ENCODE measurements at regions not wholly inside any gene's neighbourhood (a gene's known extent, or its start where the extent isn't known, plus 50 kb on each side); places are given as distances from the start of the nearest gene placed in this dataset.

- H3K27ac Mint-ChIP-seq = no peak overlapping the region
- no peak for TF ChIP-seq CTCF (IDR thresholded peaks at IDR 0.05)
- intact Hi-C loops (cut with micrococcal nuclease) = no loop called here
- no peak for ATAC-seq
- Histone ChIP-seq H3K4me3 (ENCODE audit: low read length) (no peak overlapping the region), H3K4me1 (ENCODE audit: control insufficient read depth, insufficient read depth, low read length) (no peaks in the 10 kb centered on the region), H3K27ac (ENCODE audit: low read length) (no peak overlapping the region), H3K36me3 (ENCODE audit: control insufficient read depth, insufficient read depth, low read length) (no peaks in the 10 kb centered on the region), H3K27me3 (ENCODE audit: control insufficient read depth, insufficient read depth, low read length) (no peaks in the 10 kb centered on the region), H3K9me3 (ENCODE audit: control insufficient read depth, insufficient read depth, low read length) (no peaks in the 10 kb centered on the region)
- no peak for DNase-seq
- no peak overlapping the region for H3K4me3 Mint-ChIP-seq
- 88% methylated on average over 1 of the region's 1 CpG for WGBS (ENCODE audit: insufficient coverage)
- H3K9me3 Mint-ChIP-seq = peaks cover 7 to 10% of the 10 kb centered on the region in 2 donors
- no peaks in the 10 kb centered on the region for H3K27me3 Mint-ChIP-seq (ENCODE audit: low read depth in 2 of 2)
- H3K4me1 Mint-ChIP-seq = no peaks in the 10 kb centered on the region
- H3K36me3 Mint-ChIP-seq = no peaks in the 10 kb centered on the region
Observed at GRCh38 chr4:173736840-173737239, 206.8 kb upstream of the HAND2 start.

- Histone ChIP-seq H3K27me3 (ENCODE audit: control insufficient read depth, insufficient read depth, low read length) (no peaks in the 10 kb centered on the region), H3K36me3 (ENCODE audit: control insufficient read depth, insufficient read depth, low read length) (no peaks in the 10 kb centered on the region), H3K4me3 (ENCODE audit: low read length) (no peak overlapping the region), H3K27ac (ENCODE audit: low read length) (no peak overlapping the region), H3K4me1 (ENCODE audit: control insufficient read depth, insufficient read depth, low read length) (no peaks in the 10 kb centered on the region), H3K9me3 (ENCODE audit: control insufficient read depth, insufficient read depth, low read length) (no peaks in the 10 kb centered on the region)
- Mint-ChIP-seq H3K9me3 (peaks cover 7 to 10% of the 10 kb centered on the region in 2 donors), H3K4me3 (no peak overlapping the region), H3K4me1 (no peaks in the 10 kb centered on the region), H3K27me3 (ENCODE audit: low read depth in 2 of 2) (no peaks in the 10 kb centered on the region), H3K36me3 (no peaks in the 10 kb centered on the region), H3K27ac (no peak overlapping the region)
- ATAC-seq (no peak), DNase-seq (no peak)
- intact Hi-C loops (cut with micrococcal nuclease) = no loop called here
- 73% methylated on average over 3 of the region's 4 CpGs for WGBS (ENCODE audit: insufficient coverage)
- no peak for TF ChIP-seq CTCF (IDR thresholded peaks at IDR 0.05)
Observed at GRCh38 chr4:173735585-173735984, 205.6 kb upstream of the HAND2 start.

GRCh38 chr4:173735049-173735448 lies 205.0 kb upstream of the HAND2 start:
- no peaks in the 10 kb centered on the region for H3K36me3 Mint-ChIP-seq
- no peak for TF ChIP-seq CTCF (IDR thresholded peaks at IDR 0.05)
- DNase-seq (no peak), ATAC-seq (no peak)
- Histone ChIP-seq H3K9me3 (ENCODE audit: control insufficient read depth, insufficient read depth, low read length) (no peaks in the 10 kb centered on the region), H3K27me3 (ENCODE audit: control insufficient read depth, insufficient read depth, low read length) (no peaks in the 10 kb centered on the region), H3K36me3 (ENCODE audit: control insufficient read depth, insufficient read depth, low read length) (no peaks in the 10 kb centered on the region), H3K27ac (ENCODE audit: low read length) (no peak overlapping the region), H3K4me1 (ENCODE audit: control insufficient read depth, insufficient read depth, low read length) (no peaks in the 10 kb centered on the region), H3K4me3 (ENCODE audit: low read length) (no peak overlapping the region)
- WGBS (ENCODE audit: insufficient coverage) = 89% methylated on average over 2 of the region's 3 CpGs
- no peak overlapping the region for H3K4me3 Mint-ChIP-seq
- intact Hi-C loops (cut with micrococcal nuclease) = no loop called here
- H3K9me3 Mint-ChIP-seq = peaks cover 7 to 10% of the 10 kb centered on the region in 2 donors
- H3K27ac Mint-ChIP-seq = no peak overlapping the region
- no peaks in the 10 kb centered on the region for H3K4me1 Mint-ChIP-seq
- no peaks in the 10 kb centered on the region for H3K27me3 Mint-ChIP-seq (ENCODE audit: low read depth in 2 of 2)

GRCh38 chr4:173731257-173731656 lies 201.2 kb upstream of the HAND2 start:
- H3K27ac Mint-ChIP-seq = no peak overlapping the region
- intact Hi-C loops (cut with micrococcal nuclease) = no loop called here
- no peak for TF ChIP-seq CTCF (IDR thresholded peaks at IDR 0.05)
- Histone ChIP-seq H3K9me3 (ENCODE audit: control insufficient read depth, insufficient read depth, low read length) (peaks cover 8% of the 10 kb centered on the region), H3K36me3 (ENCODE audit: control insufficient read depth, insufficient read depth, low read length) (no peaks in the 10 kb centered on the region), H3K4me3 (ENCODE audit: low read length) (no peak overlapping the region), H3K27me3 (ENCODE audit: control insufficient read depth, insufficient read depth, low read length) (no peaks in the 10 kb centered on the region), H3K4me1 (ENCODE audit: control insufficient read depth, insufficient read depth, low read length) (no peaks in the 10 kb centered on the region), H3K27ac (ENCODE audit: low read length) (no peak overlapping the region)
- DNase-seq = no peak
- ATAC-seq = no peak
- H3K4me1 Mint-ChIP-seq = no peaks in the 10 kb centered on the region
- H3K27me3 Mint-ChIP-seq (ENCODE audit: low read depth in 2 of 2) = no peaks in the 10 kb centered on the region
- H3K4me3 Mint-ChIP-seq = no peak overlapping the region
- H3K36me3 Mint-ChIP-seq = no peaks in the 10 kb centered on the region
- peaks cover 14 to 15% of the 10 kb centered on the region in 2 donors for H3K9me3 Mint-ChIP-seq
- no CpG with 5 or more reads among the region's 1 CpG for WGBS (ENCODE audit: insufficient coverage)
